GM18499 (cell line): ENCODE measurements at regions not wholly inside any gene's neighbourhood (a gene's known extent, or its start where the extent isn't known, plus 50 kb on each side); places are given as distances from the start of the nearest gene placed in this dataset.
"Not testable (repeated sequence)": the region's sequence is repeated elsewhere in the genome, so short reads cannot be mapped to it uniquely, and the experiment has no call there.

ENCODE experiments used
- ATAC-seq: cut with Tn5 transposase; IDR thresholded peaks from one replicate; pipeline ENCODE4 v1.9.1; 2021; ENCODE audit warnings: moderate number of reproducible peaks; ENCODE audit not compliant: insufficient read depth, unreplicated experiment

GRCh38 chr12:23133471-23133870 is 508.5 kb downstream of the ETNK1 start:
- ATAC-seq: no peak

GRCh38 chr12:23139026-23139425 is 514.1 kb downstream of the ETNK1 start:
- ATAC-seq: no peak

- ATAC-seq: no peak
Observed at GRCh38 chr12:23140710-23141109, 515.7 kb downstream of the ETNK1 start.

- no peak for ATAC-seq
Observed at GRCh38 chr12:23141335-23141734, 516.4 kb downstream of the ETNK1 start.

GRCh38 chr12:23146070-23146469 is 521.1 kb downstream of the ETNK1 start:
- not testable (repeated sequence) for ATAC-seq

- ATAC-seq: no peak
Observed at GRCh38 chr12:23168459-23168858, 543.5 kb downstream of the ETNK1 start.

- no peak for ATAC-seq
Observed at GRCh38 chr12:23169012-23169695, 544.2 kb downstream of the ETNK1 start.

- ATAC-seq: no peak
Observed at GRCh38 chr12:23169696-23170013, 544.7 kb downstream of the ETNK1 start.

GRCh38 chr12:23174917-23175316 is 549.9 kb downstream of the ETNK1 start:
- no peak for ATAC-seq

- ATAC-seq: no peak
Observed at GRCh38 chr12:23185346-23185745, 560.4 kb downstream of the ETNK1 start.

- no peak for ATAC-seq
Observed at GRCh38 chr12:23186950-23187349, 562.0 kb downstream of the ETNK1 start.

GRCh38 chr12:23193552-23193951 is 568.6 kb downstream of the ETNK1 start:
- ATAC-seq: no peak

GRCh38 chr12:23197266-23197665 is 572.3 kb downstream of the ETNK1 start:
- no peak for ATAC-seq

- ATAC-seq: no peak
Observed at GRCh38 chr12:23202728-23203127, 577.8 kb downstream of the ETNK1 start.

- peak; percentile 84 for ATAC-seq
Observed at GRCh38 chr12:23204933-23205778, 580.2 kb downstream of the ETNK1 start.

GRCh38 chr12:23209793-23210192 is 584.8 kb downstream of the ETNK1 start:
- ATAC-seq: no peak

- no peak for ATAC-seq
Observed at GRCh38 chr12:23210573-23210972, 585.6 kb downstream of the ETNK1 start.

GRCh38 chr12:23211384-23212320 is 586.7 kb downstream of the ETNK1 start:
- ATAC-seq: no peak

- no peak for ATAC-seq
Observed at GRCh38 chr12:23217158-23217557, 592.2 kb downstream of the ETNK1 start.

- no peak for ATAC-seq
Observed at GRCh38 chr12:23217667-23218066, 592.7 kb downstream of the ETNK1 start.

- no peak for ATAC-seq
Observed at GRCh38 chr12:23221066-23221465, 596.1 kb downstream of the ETNK1 start.
